HCT116 (cell line): ENCODE measurements at regions not wholly inside any gene's neighbourhood (a gene's known extent, or its start where the extent isn't known, plus 50 kb on each side); places are given as distances from the start of the nearest gene placed in this dataset.

Source experiments
- ATAC-seq: fragments of 200-7000 bp; cut with Tn5 transposase; 2 replicates; pipeline ENCODE4 v1.9.1; 2020; ENCODE audit warnings: mild to moderate bottlenecking, moderate library complexity
- BruUV-seq: library from RNA; stranded (reverse); fragments of 400-500 nt; replicated peaks from 2 replicates; lab custom pipeline; 2021; lab: Mats Ljungman, UMichigan
- CTCF ChIA-PET: fragments of 300-600 bp; sonication (Branson Sonifier 250); formaldehyde crosslinking; loops from one replicate; lab custom pipeline; 2021; ENCODE audit warnings: antibody characterized with exemption; lab: Charles Lee
- POLR2A ChIA-PET: fragments of 300-600, 350-600 bp; sonication (Branson Sonifier 250); formaldehyde crosslinking; loops from one replicate; lab custom pipeline; 2021; ENCODE audit warnings: antibody characterized with exemption; lab: Charles Lee
- RAD21 ChIA-PET, 2 experiments: fragments of 300-600 bp; sonication (Branson Sonifier 250); formaldehyde crosslinking; loops; one replicate each; lab custom pipeline; 2023; ENCODE audit warnings: low total read pairs in 2 of 2; ENCODE audit not compliant: uncharacterized antibody in 2 of 2, unreplicated experiment in 2 of 2, low non-redundant PET in 1 of 2; lab: Charles Lee
- DNase-seq: peaks from one replicate; pipeline ENCODE4 v3.0.0-alpha.2; 2010; ENCODE audit warnings: low read depth, low spot score
- H2AFZ ChIP-seq: fragments of 200-600 bp; shearing (Covaris generic), sonication (generic); 2 replicates; pipeline ENCODE4 v1.6.1; 2017; ENCODE audit warnings: low read depth, mixed run types, mixed read lengths, antibody characterized with exemption, low read length; ENCODE audit not compliant: poor library complexity, severe bottlenecking
- H3K27ac ChIP-seq: 2 replicates; pipeline ENCODE4 v1.5.1; 2012; ENCODE audit warnings: low read depth, low read length
- H3K27me3 ChIP-seq: fragments of 200-600 bp; sonication (generic); 2 replicates; pipeline ENCODE4 v1.6.1; 2016; ENCODE audit warnings: mixed run types, low read length, mixed read lengths; ENCODE audit not compliant: insufficient read depth
- H3K36me3 ChIP-seq, 2 experiments: fragments of 200-500 bp in 1 of 2; fragments of 200-600 bp in 1 of 2; sonication (Bioruptor generic) in 1 of 2; sonication (generic) in 1 of 2; 2 replicates each; pipeline versions ENCODE4 v1.5.1 to v1.6.1; 2014 to 2016; ENCODE audit warnings: low read length in 2 of 2, inconsistent platforms in 1 of 2, mixed read lengths in 1 of 2, mixed run types in 1 of 2; ENCODE audit not compliant: insufficient read depth in 2 of 2, control insufficient read depth in 1 of 2
- H3K4me1 ChIP-seq, 2 experiments: fragments of 200-600 bp in 1 of 2; sonication (generic) in 1 of 2; 2 replicates each; pipeline versions ENCODE4 v1.5.1 to v1.6.1; 2012 to 2017; ENCODE audit warnings: low read length in 2 of 2, inconsistent platforms in 1 of 2, mild to moderate bottlenecking in 1 of 2, mixed read lengths in 1 of 2, mixed run types in 1 of 2, moderate library complexity in 1 of 2; ENCODE audit not compliant: insufficient read depth in 2 of 2, control insufficient read depth in 1 of 2
- H3K4me2 ChIP-seq: fragments of 200-600 bp; sonication (generic); 2 replicates; pipeline ENCODE4 v1.6.1; 2017; ENCODE audit warnings: mixed run types, low read length, mixed read lengths
- H3K4me3 ChIP-seq, 2 experiments: fragments of 200-600 bp in 1 of 2; sonication (generic) in 1 of 2; replicated peaks in 1 of 2; 2 replicates each; pipeline ENCODE4 v1.5.1; 2011 to 2016; ENCODE audit warnings: low read length in 2 of 2, control low read depth in 1 of 2, low read depth in 1 of 2, mild to moderate bottlenecking in 1 of 2, mixed read lengths in 1 of 2, mixed run types in 1 of 2
- H3K79me2 ChIP-seq: fragments of 200-600 bp; sonication (generic); 2 replicates; pipeline ENCODE4 v1.6.1; 2017; ENCODE audit warnings: mild to moderate bottlenecking, mixed run types, low read length, moderate library complexity, mixed read lengths; ENCODE audit not compliant: insufficient read depth
- H3K9ac ChIP-seq: fragments of 200-600 bp; sonication (generic); 2 replicates; pipeline ENCODE4 v1.6.1; 2016; ENCODE audit warnings: low read length, mixed read lengths
- H3K9me2 ChIP-seq: fragments of 200-600 bp; sonication (generic), shearing (Covaris generic); 2 replicates; pipeline ENCODE4 v1.6.1; 2017; ENCODE audit warnings: mixed run types, mild to moderate bottlenecking, moderate library complexity; ENCODE audit not compliant: insufficient read depth
- H3K9me3 ChIP-seq, 2 experiments: fragments of 200-500 bp in 1 of 2; fragments of 200-600 bp in 1 of 2; sonication (Bioruptor generic) in 1 of 2; sonication (generic) in 1 of 2; 2 replicates each; pipeline ENCODE4 v1.6.1; 2014 to 2017; ENCODE audit warnings: low read length in 2 of 2, mixed read lengths in 2 of 2, inconsistent platforms in 1 of 2, low read depth in 1 of 2, mild to moderate bottlenecking in 1 of 2, mixed run types in 1 of 2, moderate library complexity in 1 of 2; ENCODE audit not compliant: control insufficient read depth in 1 of 2, insufficient read depth in 1 of 2
- H4K20me1 ChIP-seq: fragments of 200-600 bp; sonication (generic), shearing (Covaris generic); 2 replicates; pipeline ENCODE4 v1.6.1; 2017; ENCODE audit warnings: mixed run types, mild to moderate bottlenecking, moderate library complexity; ENCODE audit not compliant: insufficient read depth
- ATF3 ChIP-seq: IDR thresholded peaks from 2 replicates; pipeline ENCODE4 v1.6.1; 2012
- ELF1 ChIP-seq: IDR thresholded peaks from 2 replicates; pipeline ENCODE4 v1.6.1; 2012; ENCODE audit warnings: low read depth, borderline replicate concordance
- EZH2 ChIP-seq: fragments of 200-600 bp; sonication (generic); IDR thresholded peaks from 2 replicates; pipeline ENCODE4 v1.6.1; 2017; ENCODE audit warnings: antibody characterized with exemption, mixed run types
- EZH2phosphoT487 ChIP-seq: fragments of 200-600 bp; IDR thresholded peaks from 2 replicates; pipeline ENCODE4 v1.6.1; 2018; ENCODE audit warnings: antibody characterized with exemption, borderline replicate concordance
- FOSL1 ChIP-seq: IDR thresholded peaks from 2 replicates; pipeline ENCODE4 v1.6.1; 2012; ENCODE audit warnings: low read depth
- JUND ChIP-seq: IDR thresholded peaks from 2 replicates; pipeline ENCODE4 v1.6.1; 2012
- MAX ChIP-seq: IDR thresholded peaks from 2 replicates; pipeline ENCODE4 v1.6.1; 2012
- POLR2A ChIP-seq: IDR thresholded peaks from 2 replicates; pipeline ENCODE4 v1.7.0; 2011; ENCODE audit warnings: borderline replicate concordance; ENCODE audit not compliant: insufficient read depth, insufficient read length; ENCODE audit errors: extremely low read depth
- RAD21 ChIP-seq: IDR thresholded peaks from 2 replicates; pipeline ENCODE4 v1.6.1; 2012; ENCODE audit warnings: low read depth, mild to moderate bottlenecking
- REST ChIP-seq: IDR thresholded peaks from 2 replicates; pipeline ENCODE4 v1.6.1; 2012; ENCODE audit warnings: low read depth
- SIN3A ChIP-seq: IDR thresholded peaks from 2 replicates; pipeline ENCODE4 v1.6.1; 2012; ENCODE audit warnings: low read depth
- YY1 ChIP-seq: IDR thresholded peaks from 2 replicates; pipeline ENCODE4 v1.6.1; 2011; ENCODE audit warnings: low read length, low read depth, moderate library complexity, mild to moderate bottlenecking; ENCODE audit not compliant: insufficient replicate concordance; ENCODE audit errors: extremely low read depth
- ZFX ChIP-seq: fragments of 450-650 bp; IDR thresholded peaks from 2 replicates; pipeline ENCODE4 v1.6.1; 2017
- ZNF274 ChIP-seq: fragments of 200-500 bp; sonication (Bioruptor generic); IDR thresholded peaks from 2 replicates; pipeline ENCODE4 v1.6.1; 2014; ENCODE audit warnings: mild to moderate bottlenecking, low read depth, low read length, inconsistent platforms
- intact Hi-C: fragments of 100-400 bp; cut with micrococcal nuclease; formaldehyde crosslinking; loops from 2 replicates; pipeline ENCODE4 v1.10.0; 2022

GRCh38 chr7:79622781-79623180, 169.3 kb upstream of the MAGI2 start:
- TF ChIP-seq JUND (peak; percentile 37; the same call in 1 of the 2 replicates), FOSL1 (peak; percentile 50; the same call in 1 of the 2 replicates), ELF1 (no peak), YY1 (no peak)
- DNase-seq (peak; percentile 4), ATAC-seq (no peak)
- ChIA-PET POLR2A (no interaction called here), CTCF (no interaction called here), RAD21 (interaction anchor here in 1 of 2 experiments (0.7 kb wide), 1 partner anchor 40 kb away, joined by 3 read pairs; no protein-coding TSS in a partner anchor)
- Histone ChIP-seq H3K4me1 (peaks cover 0 to 14% of the 10 kb centered on the region in 2 experiments; a peak in 1 of 4 replicates), H3K27me3 (no peaks in the 10 kb centered on the region), H3K4me3 (no peak overlapping the region), H4K20me1 (no peaks in the 10 kb centered on the region), H3K9me2 (no peaks in the 10 kb centered on the region), H3K9me3 (no peaks in the 10 kb centered on the region), H3K36me3 (no peaks in the 10 kb centered on the region), H3K79me2 (no peaks in the 10 kb centered on the region), H3K4me2 (0 out of 2 replicates have a peak overlapping the region, but pooled peaks have one; percentile 11), H3K9ac (no peak overlapping the region), H2AFZ (peak overlapping the region; percentile 52), H3K27ac (no peak overlapping the region)
- BruUV-seq = no TSS peak
- intact Hi-C loops = no loop called here

- H3K79me2 ChIP-seq = no peaks in the 10 kb centered on the region
- ATAC-seq (no peak), DNase-seq (no peak)
- CTCF ChIA-PET = no interaction called here
- no peak overlapping the region for H3K4me2 ChIP-seq
- POLR2A ChIA-PET = no interaction called here
- no peaks in the 10 kb centered on the region for H3K9me2 ChIP-seq
- H3K27ac ChIP-seq = no peak overlapping the region
- BruUV-seq = no TSS peak
- TF ChIP-seq EZH2 (no peak), ELF1 (no peak), YY1 (no peak), ZFX (no peak), RAD21 (no peak), FOSL1 (no peak), ATF3 (no peak), JUND (no peak), MAX (no peak), EZH2phosphoT487 (no peak), REST (no peak), SIN3A (no peak), ZNF274 (no peak), POLR2A (no peak)
- H2AFZ ChIP-seq = peak overlapping the region; percentile 29
- no peak overlapping the region for H3K4me3 ChIP-seq
- H3K36me3 ChIP-seq = no peaks in the 10 kb centered on the region
- no peaks in the 10 kb centered on the region for H4K20me1 ChIP-seq
- H3K9me3 ChIP-seq = no peaks in the 10 kb centered on the region
- intact Hi-C loops = no loop called here
- RAD21 ChIA-PET = interaction anchor here in 1 of 2 experiments (0.6 kb wide), 1 partner anchor 126 kb away, joined by 3 read pairs; no protein-coding TSS in a partner anchor
- no peaks in the 10 kb centered on the region for H3K27me3 ChIP-seq
- H3K4me1 ChIP-seq = peaks cover 0 to 14% of the 10 kb centered on the region in 2 experiments; a peak in 1 of 4 replicates
- no peak overlapping the region for H3K9ac ChIP-seq
Observed at GRCh38 chr7:79620291-79620690, 166.8 kb upstream of the MAGI2 start.
